HG02943 (cell line): ENCODE measurements at regions not wholly inside any gene's neighbourhood (a gene's known extent, or its start where the extent isn't known, plus 50 kb on each side); places are given as distances from the start of the nearest gene placed in this dataset.
"Not testable (repeated sequence)": the region's sequence is repeated elsewhere in the genome, so short reads cannot be mapped to it uniquely, and the experiment has no call there.

Experiments used
- ATAC-seq: cut with Tn5 transposase; IDR thresholded peaks from one replicate; pipeline ENCODE4 v1.9.1; 2021; ENCODE audit warnings: mild to moderate bottlenecking, low read depth, moderate library complexity; ENCODE audit not compliant: unreplicated experiment

- peak; percentile 52 for ATAC-seq
Observed at GRCh38 chr6:144353871-144354314, 68.8 kb downstream of the UTRN start.

- ATAC-seq, result no peak
Observed at GRCh38 chr6:144359783-144360182, 74.6 kb downstream of the UTRN start.

DNA sequence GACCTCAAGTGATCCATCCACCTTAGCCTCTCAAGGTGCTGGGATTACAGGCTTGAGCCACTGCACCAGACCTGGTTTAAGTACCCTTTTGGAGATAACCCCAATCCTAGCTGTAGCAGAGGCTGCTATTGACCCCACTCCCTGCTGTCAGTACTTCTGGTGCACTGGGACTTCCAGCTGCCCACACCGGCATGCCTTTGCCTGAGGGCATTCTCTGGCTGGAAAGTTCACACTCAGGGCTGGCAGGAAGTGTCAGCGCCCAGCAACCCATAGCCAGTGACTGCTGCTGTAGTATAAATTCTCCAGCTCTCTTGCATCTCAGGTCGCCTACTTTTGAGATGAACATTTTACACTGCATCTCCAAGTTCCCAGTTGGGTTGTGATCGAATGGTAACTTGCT, 75.3 kb downstream of the UTRN start:
- ATAC-seq, result no peak

GRCh38 chr6:144361016-144361415, 75.9 kb downstream of the UTRN start:
- no peak for ATAC-seq

- no peak for ATAC-seq
Observed at GRCh38 chr6:144362042-144363018, 77.2 kb downstream of the UTRN start.

GRCh38 chr6:144364208-144364720, 79.1 kb downstream of the UTRN start:
- no peak for ATAC-seq

DNA sequence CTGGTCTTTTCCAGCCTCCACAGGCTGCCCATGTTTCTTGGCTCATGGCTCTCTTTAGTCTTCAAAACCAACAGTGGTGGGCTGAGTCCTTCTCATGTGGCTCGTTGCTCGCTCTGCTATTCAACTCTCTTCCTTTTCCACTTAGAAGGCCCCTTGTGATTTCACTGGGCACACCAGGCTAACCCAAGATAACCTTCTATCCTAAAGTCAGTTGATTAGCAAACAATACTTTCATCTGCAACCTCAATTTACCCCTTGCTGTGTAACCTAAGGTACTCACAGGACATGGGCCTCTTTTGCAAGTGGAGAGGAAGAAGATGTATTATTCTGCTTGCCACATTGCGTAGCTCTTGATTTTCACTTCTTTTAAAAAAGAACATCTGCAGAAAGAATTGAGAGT, 79.6 kb downstream of the UTRN start:
- ATAC-seq, result no peak

DNA sequence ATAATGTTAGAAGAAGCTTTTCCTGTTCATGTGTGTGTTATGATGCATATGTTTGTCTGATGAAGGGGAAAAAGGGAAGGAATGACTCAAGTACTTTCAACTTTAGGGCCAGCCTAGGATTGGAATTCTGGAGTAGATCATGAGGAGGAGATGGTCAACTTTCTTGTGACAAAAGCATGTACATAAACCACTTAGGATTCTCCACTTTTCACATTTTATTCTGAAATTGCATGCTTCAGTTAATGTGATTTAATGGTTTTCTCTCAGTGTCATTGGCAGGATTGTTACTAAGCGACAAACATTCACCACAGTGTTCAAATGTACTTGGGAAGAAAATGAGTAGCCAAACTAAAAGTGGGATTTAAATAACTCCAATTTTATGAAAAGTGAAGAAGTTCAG, 80.1 kb downstream of the UTRN start:
- ATAC-seq, result no peak

DNA sequence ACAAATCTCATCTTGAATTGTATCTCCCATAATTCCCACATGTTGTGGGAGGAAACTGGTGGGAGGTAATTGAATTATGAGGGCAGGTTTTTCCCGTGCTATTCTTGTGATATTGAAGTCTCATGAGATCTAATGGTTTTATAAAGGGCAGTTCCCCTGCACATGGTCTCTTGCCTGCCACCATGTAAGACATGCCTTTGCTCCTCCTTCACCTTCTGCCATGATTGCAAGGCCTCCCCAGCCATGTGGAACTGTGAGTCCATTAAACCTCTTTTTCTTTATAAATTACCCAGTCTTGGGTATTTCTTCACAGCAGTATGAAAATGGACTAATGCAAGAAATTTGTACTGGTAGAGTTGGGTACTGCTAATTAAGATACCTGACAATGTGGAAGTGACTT, 84.6 kb downstream of the UTRN start:
- ATAC-seq, result not testable (repeated sequence)

DNA sequence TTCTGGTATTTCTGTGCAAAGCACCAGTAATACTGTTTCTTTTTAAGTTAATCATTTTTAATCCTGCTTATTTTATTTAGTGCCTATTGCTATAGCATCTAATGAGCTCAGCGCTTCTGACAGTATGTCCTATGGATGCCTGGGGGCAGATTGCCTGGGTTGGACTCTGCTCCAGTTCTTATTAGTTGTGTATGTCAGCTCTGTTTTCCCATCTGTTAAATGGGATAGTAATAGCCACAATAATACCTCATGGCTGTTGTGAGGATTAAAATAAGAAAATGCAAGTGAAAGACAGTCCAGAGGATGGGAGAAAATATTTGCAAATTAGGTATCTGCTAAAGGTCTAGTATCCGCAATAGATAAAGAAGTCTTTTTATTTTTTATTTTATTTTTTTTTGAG, 87.0 kb downstream of the UTRN start:
- ATAC-seq, result no peak

GRCh38 chr6:144372611-144373594, 87.8 kb downstream of the UTRN start:
- no peak for ATAC-seq

GRCh38 chr6:144374525-144374924, 89.4 kb downstream of the UTRN start:
- not testable (repeated sequence) for ATAC-seq

GRCh38 chr6:144377586-144378210, 92.6 kb downstream of the UTRN start:
- no peak for ATAC-seq

DNA sequence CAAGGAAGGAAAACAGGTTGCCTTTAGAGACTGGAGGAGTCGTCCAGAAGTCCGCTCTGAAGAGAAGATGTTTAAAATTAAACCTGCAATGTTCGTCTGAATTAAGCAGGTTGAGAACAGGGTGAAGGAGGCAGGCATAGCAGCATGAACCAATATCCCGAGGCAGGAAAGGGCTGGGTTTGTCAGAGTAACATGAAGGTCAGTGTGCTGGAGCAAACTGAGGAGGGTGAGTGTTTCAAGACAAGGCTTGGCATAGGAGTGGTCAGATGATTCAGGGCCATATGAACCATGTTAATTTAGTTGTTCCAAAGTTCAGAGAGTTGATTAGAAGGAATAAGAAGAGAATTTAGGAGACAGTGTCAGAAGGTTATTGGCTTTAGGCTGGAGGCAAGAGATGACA, 93.3 kb downstream of the UTRN start:
- ATAC-seq, result no peak

DNA sequence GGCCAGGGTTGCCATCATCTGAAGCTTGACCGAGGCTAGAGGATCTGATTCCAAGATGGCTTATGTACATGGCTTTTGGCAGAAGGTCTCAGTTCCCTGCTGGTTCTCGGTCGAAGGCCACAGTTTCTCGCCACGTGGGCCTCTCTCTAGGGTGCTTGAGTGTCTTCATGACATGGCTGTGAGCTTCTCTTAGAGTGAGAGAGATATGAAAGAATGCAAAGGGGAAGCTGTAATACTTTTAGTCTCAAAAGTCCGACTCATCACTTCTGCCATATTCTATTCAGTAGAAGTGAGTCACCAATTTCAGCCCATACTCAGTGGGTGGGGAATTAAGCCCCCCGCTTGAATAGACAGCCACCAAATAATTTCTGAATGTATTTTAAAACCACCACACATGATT, 94.2 kb downstream of the UTRN start:
- no peak for ATAC-seq

DNA sequence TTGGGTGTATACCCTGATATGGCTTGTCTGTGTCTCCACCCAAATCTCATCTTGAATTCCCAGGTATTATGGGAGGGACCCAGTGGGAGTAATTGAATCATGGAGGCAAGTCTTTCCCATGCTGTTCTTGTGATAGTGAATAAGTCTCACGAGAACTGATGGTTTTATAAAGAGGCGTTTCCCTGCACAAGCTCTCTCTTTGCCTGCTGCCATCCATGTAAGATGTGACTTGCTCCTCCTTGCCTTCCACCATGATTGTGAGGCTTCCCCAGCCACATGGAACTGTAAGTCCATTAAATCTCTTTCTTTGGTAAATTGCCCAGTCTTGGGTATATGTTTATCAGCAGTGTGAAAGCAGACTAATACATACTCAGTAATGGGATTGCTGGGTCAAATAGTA, 96.4 kb downstream of the UTRN start:
- not testable (repeated sequence) for ATAC-seq

DNA sequence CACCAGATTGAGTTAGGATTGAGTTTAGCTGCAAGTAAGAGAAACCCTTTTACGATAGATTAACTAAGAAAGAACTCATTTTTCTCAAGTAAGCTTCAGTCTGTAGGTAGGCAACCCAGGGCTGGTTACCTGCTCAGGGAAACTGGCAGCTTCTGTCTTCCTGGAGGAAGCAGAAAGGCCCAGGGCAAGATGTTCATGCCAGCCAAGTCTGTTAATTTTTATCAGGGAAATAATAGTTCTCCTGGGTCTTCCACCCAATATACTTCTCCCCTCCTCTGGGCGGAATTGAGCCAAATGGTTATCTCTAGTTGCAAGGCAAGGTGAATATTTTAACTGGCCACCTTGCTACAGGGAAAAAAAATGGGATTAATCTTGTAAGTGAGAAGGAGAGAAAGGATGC, 98.2 kb downstream of the UTRN start:
- no peak for ATAC-seq

- no peak for ATAC-seq
Observed at GRCh38 chr6:144384427-144384826, 99.3 kb downstream of the UTRN start.

DNA sequence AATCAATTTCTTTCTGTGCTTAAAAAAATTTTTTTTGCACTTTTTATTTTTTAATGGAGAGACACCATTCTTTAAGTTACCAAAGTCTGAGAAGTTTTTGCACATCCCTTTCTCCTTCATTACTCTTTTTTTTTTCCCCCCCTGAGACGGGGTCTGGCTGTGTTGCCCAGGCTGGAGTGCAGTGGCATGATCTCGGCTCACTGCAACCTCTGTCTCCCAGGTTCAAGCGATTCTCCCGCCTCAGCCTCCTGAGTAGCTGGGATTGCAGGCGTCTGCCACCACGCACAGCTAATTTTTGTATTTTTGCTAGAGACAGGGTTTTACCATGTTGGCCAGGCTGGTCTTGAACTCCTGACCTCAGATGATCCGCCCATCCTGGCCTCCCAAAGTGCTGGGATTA, 104.3 kb downstream of the UTRN start:
- not testable (repeated sequence) for ATAC-seq

- no peak for ATAC-seq
Observed at GRCh38 chr6:144390202-144390601, 105.1 kb downstream of the UTRN start.
